ENCODE measurements at regions not wholly inside any gene's neighbourhood (a gene's known extent, or its start where the extent isn't known, plus 50 kb on each side); places are given as distances from the start of the nearest gene placed in this dataset.

DNA sequence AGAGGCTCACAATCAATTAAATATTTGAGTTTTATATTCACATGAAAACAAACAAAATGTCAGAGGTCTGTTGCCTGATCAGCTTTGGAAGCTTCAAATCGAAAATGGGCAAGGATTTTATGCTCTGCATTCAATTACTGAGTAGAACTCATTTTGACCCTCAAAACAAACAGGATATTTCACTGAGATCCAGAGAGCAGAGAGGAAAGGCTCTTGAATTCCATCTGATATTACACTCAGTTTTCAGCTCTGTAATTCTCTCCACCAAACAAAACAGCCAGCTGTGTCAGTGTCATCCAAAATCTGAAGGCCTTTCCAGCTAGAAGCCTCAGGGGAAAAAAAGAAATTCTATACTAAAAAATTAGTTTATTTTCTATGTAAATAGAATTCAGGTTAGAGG is 128.6 kb upstream of the FLRT2 start:
- no peak for TF ChIP-seq POLR2AphosphoS5 (IDR thresholded peaks at IDR 0.05; ENCODE audit: low read depth, low read length)
- TF ChIP-seq SIN3A (IDR thresholded peaks at IDR 0.05; ENCODE audit: borderline replicate concordance, insufficient read depth, low read length) = no peak
